ENCODE measurements at regions not wholly inside any gene's neighbourhood (a gene's known extent, or its start where the extent isn't known, plus 50 kb on each side); places are given as distances from the start of the nearest gene placed in this dataset.

DNA sequence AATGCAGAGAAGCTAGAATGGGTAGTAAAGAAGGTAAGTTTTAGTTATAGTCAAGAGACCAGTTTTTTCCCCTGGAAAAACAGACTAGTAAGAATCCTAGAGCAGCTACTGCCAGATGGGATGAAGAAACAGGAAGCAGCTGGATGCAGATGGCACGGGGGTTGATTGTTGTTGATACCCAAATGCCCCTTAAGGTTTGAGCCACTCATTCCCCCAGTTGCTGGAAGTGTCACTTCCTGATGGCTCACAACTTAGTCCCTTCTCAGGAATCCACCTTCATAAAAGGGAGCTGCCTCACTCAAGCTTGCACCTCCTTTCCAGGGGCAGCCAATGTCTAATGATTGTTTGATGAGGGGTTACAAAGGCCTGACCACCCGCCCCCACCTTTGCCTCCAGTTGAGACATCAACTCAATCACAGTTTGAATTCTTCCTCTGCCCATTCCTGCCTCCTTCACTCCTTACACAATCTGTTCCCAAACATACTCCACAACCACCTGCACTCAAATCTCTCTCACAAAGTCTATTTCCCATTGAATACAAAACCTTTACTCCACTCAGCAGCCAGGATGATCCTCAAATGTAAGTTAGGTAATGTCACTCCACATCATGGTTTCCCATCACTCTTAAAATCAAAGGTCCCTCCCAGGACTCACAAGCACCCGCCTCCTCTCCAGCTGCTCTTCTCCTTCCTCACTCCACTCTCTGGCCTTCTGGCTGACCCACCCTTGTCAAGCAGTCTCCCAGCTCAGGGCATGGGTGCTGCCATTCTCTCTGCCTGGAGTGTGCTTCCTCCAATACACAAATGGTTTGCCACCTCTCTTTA is 450.1 kb upstream of the THBS1 start:
- TF ChIP-seq CTCF (IDR thresholded peaks at IDR 0.05; ENCODE audit: insufficient read depth, low read length, poor library complexity, severe bottlenecking), result no peak
- DNase-seq (ENCODE audit: low read depth), result no peak
- H3K4me3 ChIP-seq (ENCODE audit: low read depth, low read length), result no peak overlapping the region
- no peaks in the 10 kb centered on the region for H3K36me3 ChIP-seq (ENCODE audit: control insufficient read depth, insufficient read depth, low read length)
- H3K27me3 ChIP-seq (ENCODE audit: control insufficient read depth, insufficient read depth, low read length), result no peaks in the 10 kb centered on the region

- H3K36me3 ChIP-seq (ENCODE audit: control insufficient read depth, insufficient read depth, low read length), result no peaks in the 10 kb centered on the region
- H3K27me3 ChIP-seq (ENCODE audit: control insufficient read depth, insufficient read depth, low read length), result no peaks in the 10 kb centered on the region
- no peak for TF ChIP-seq CTCF (IDR thresholded peaks at IDR 0.05; ENCODE audit: insufficient read depth, low read length, poor library complexity, severe bottlenecking)
- DNase-seq (ENCODE audit: low read depth), result no peak
- no peak overlapping the region for H3K4me3 ChIP-seq (ENCODE audit: low read depth, low read length)
Observed at GRCh38 chr15:39131609-39132008, 449.3 kb upstream of the THBS1 start.

DNA sequence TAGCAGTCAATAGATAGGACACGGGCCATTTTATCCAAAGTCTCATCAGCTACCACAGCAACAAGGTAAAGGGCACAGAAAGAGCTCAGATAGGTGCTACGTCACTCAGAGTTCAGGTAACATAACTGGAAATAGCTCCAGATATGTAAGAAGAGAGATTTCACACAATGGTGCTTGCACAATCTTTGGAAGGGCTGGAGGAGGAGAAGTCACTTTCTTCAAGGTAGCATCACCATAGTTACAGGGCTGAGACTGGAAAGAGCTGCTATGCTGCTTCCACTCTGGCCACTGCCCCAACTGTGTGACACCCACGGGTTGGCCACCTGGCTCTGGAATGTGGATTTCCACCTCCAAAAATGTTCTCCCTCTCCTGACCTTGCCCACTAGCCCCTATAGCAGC is 448.8 kb upstream of the THBS1 start:
- no peak for TF ChIP-seq CTCF (IDR thresholded peaks at IDR 0.05; ENCODE audit: insufficient read depth, low read length, poor library complexity, severe bottlenecking)
- H3K4me3 ChIP-seq (ENCODE audit: low read depth, low read length), result no peak overlapping the region
- H3K36me3 ChIP-seq (ENCODE audit: control insufficient read depth, insufficient read depth, low read length), result no peaks in the 10 kb centered on the region
- no peak for DNase-seq (ENCODE audit: low read depth)
- no peaks in the 10 kb centered on the region for H3K27me3 ChIP-seq (ENCODE audit: control insufficient read depth, insufficient read depth, low read length)

- peak; percentile 57 for DNase-seq (ENCODE audit: low read depth)
Observed at GRCh38 chr15:39132954-39133600, 447.8 kb upstream of the THBS1 start.

GRCh38 chr15:39134282-39134681 is 446.6 kb upstream of the THBS1 start:
- no peaks in the 10 kb centered on the region for H3K27me3 ChIP-seq (ENCODE audit: control insufficient read depth, insufficient read depth, low read length)
- H3K36me3 ChIP-seq (ENCODE audit: control insufficient read depth, insufficient read depth, low read length), result no peaks in the 10 kb centered on the region
- TF ChIP-seq CTCF (IDR thresholded peaks at IDR 0.05; ENCODE audit: insufficient read depth, low read length, poor library complexity, severe bottlenecking), result no peak
- no peak for DNase-seq (ENCODE audit: low read depth)
- no peak overlapping the region for H3K4me3 ChIP-seq (ENCODE audit: low read depth, low read length)

More at GRCh38 chr15:39132954-39133600, 447.8 kb upstream of the THBS1 start:
- Histone ChIP-seq H3K4me3 (ENCODE audit: low read depth, low read length) (no peak overlapping the region), H3K36me3 (ENCODE audit: control insufficient read depth, insufficient read depth, low read length) (no peaks in the 10 kb centered on the region), H3K27me3 (ENCODE audit: control insufficient read depth, insufficient read depth, low read length) (no peaks in the 10 kb centered on the region)
- TF ChIP-seq CTCF (IDR thresholded peaks at IDR 0.05; ENCODE audit: insufficient read depth, low read length, poor library complexity, severe bottlenecking), result no peak

Measured in kidney epithelial cell (primary cell).